Activated CD4-positive, alpha-beta T cell treated with anti-CD3 and anti-CD28 coated beads, Interleukin-2, amount 50 U/mL, for 48 hours (primary cell): ENCODE measurements at regions not wholly inside any gene's neighbourhood (a gene's known extent, or its start where the extent isn't known, plus 50 kb on each side); places are given as distances from the start of the nearest gene placed in this dataset.

Source experiments
- DNase-seq, 2 experiments: peaks; one replicate each; pipeline ENCODE4 v3.0.0-alpha.2; 2020

GRCh38 chr17:77381185-77381700, 240.5 kb downstream of the SEC14L1 start:
- no peak for DNase-seq

- DNase-seq, result no peak
These were observed 241.0 kb downstream of the SEC14L1 start for GRCh38 chr17:77381731-77382130.

DNA sequence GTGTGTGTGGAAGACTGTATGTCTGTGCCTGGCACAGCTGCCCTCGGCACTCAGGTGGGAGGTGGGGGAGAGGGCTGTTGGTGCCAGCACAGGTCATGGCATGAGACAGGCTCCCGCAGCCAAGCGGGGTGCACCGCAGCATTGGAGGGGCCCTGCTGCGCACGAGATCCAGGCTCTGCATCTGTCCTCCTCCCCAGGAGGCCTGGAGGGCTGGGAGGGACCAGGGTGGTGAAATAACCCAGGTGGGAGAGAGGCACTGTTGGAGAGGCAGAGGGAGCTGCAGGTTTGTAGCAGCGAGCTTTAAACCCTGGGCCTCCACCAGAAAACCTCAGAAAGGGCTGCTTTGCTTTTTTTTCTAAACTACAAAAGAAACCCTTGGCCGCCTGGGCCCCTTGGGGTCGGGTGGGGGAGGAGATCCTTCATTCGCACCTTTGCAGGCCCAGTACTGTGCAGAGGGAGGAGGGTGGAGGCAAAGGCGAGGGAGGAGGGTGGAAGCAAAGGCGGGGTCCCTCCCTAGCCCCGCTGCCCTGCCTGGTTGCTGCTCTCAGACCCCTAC, 241.7 kb downstream of the SEC14L1 start:
- peak in 1 of 2 experiments; percentile 54 for DNase-seq

- DNase-seq, result no peak
These were observed 242.3 kb downstream of the SEC14L1 start for GRCh38 chr17:77382966-77383612.

- DNase-seq, result no peak
These were observed 243.1 kb downstream of the SEC14L1 start for GRCh38 chr17:77383613-77384608.

DNA sequence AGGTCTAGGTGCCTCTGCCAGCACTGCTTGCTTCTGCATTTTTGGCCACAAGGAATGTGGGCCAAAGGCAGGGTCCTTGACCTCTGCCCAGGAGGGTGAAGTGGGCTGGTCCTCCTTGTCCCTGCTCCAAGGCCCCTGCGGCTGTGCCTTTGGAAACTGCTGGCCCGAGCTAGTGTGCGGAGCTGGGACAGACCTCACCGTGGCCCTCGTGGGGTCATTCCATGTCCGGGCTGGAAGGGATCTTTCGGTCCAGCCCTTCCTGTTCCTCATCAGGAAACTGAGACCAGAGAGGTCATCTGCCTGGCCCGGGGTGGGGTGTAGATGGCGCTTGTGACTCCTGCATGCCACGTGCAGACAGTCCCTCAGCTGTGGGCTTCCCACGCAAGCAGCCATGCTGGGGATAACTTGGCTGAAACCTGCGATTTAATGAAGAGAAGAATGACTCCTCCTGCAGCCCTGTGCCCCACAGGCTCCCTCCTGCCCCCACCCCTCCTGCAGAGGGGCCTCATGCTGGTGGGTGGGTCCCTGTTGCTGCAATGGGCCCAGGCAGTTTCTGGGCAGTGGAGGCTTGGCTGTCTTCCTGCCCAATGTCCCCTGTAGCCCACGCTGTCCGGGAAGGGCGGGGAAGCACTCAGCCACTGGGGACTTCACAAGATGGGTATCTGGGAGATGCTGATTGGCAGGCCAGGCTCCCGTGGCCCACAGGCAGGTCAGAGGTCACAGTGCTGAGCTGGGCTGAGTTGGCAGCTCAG, 245.2 kb downstream of the SEC14L1 start:
- DNase-seq, result peak in 1 of 2 experiments; percentile 37

DNA sequence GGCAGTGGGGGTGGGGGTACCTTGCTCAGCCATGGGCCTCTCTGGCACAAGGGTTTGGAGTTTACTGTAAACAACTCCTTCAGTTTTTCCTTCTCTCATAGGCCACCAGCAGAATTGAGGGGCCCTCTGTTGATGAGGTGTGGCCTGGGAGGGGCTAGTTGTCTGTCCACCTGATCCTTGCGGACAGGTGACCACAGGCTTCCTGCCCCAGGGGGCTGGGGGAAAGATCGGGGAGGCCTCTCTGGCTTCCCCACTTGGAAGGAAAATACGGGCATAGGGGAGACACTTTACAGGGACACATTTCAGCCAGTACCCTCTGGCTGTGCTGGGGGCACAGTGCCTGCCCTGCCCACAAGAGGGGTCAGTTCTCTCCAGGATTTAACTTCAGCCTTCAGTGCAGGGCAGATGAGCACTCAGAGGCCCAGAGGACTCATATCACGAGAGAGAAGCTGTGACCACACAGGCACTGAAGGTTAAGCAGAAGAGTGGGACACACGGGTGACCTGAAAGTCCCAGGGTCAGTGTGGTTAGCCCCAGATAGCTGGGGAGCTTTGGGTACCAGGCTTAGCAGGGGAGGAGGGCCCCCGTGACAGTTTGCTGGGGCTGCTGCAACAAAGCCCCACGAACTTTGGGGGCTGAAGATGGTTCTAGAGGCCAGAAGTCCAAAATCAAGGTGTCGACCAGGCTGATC, 245.9 kb downstream of the SEC14L1 start:
- DNase-seq, result no peak

DNA sequence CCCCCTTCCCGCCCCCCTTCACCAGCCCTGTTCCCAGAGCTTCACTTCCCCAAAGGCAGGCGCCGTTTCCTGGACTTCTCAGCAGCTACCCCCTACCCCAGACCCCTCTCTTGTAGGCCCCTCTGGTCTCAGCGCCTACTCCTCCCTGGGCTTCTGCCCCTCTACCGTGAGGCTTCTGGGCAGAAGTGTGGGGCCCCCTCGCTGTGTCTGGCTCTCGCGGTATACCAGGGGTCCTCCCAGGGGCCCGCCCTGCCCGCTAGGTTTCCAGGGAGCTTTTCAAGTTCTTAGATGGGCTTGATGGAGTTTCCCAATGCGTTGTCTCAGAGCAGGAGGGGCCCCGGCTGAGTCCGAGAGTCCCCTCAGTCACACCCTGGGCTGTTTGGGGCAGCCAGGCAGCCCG, 247.1 kb downstream of the SEC14L1 start:
- DNase-seq, result no peak

GRCh38 chr17:77388384-77389306, 247.9 kb downstream of the SEC14L1 start:
- no peak for DNase-seq

- DNase-seq, result no peak
These were observed 250.1 kb downstream of the SEC14L1 start for GRCh38 chr17:77390870-77391269.

DNA sequence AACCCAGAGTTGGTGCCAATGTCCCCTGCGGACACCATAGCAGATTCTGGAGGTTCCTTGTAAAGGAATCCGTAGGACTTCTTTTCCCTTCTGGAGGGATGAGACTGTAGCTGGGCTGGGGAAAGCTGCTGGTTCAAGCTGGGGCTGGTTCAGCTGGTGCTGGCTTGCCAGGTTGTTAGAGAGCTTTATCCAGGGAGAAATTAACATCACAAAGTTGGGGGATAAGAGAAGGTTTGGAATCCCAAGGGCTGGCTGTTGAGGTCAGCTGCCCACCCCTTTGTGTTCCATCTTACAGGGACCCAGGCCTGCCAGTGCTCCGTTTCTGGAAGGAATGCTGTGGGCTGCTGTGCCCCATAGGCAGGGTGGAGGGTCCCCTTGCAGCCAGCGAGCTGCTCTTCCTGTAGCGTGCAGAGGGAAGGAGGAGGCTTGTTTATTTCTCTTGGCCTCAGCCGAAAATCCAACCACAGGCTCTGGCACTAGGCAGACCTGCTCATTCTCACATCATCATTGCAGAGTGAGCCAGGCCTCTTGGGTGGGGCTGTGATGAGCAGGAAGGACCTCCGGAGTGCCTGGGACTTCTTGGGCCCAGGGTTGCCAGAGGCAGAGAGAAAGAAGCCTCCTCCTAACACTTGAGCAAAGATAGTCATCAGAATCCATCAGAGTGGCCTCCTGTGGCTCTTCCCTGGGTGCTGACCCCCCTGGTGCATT, 251.1 kb downstream of the SEC14L1 start:
- DNase-seq, result peak; percentile 56 to 70

- DNase-seq, result no peak
These were observed 251.9 kb downstream of the SEC14L1 start for GRCh38 chr17:77392376-77393273.

DNA sequence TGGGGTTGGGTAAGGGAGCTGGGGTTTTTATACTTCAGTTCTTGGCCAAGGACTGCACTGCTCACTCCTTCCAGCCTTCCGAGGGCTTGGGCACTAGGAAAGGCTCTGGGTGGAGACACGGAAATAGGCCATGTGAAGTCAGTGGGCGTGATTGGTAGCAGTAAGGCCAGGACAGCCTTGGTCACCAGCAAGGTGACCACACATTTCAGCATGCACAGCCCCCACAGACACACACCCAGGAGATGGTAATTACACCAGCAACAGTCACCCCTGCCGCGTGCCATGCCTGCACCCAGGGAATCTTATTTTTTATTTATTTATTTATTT, 252.5 kb downstream of the SEC14L1 start:
- DNase-seq, result no peak

DNA sequence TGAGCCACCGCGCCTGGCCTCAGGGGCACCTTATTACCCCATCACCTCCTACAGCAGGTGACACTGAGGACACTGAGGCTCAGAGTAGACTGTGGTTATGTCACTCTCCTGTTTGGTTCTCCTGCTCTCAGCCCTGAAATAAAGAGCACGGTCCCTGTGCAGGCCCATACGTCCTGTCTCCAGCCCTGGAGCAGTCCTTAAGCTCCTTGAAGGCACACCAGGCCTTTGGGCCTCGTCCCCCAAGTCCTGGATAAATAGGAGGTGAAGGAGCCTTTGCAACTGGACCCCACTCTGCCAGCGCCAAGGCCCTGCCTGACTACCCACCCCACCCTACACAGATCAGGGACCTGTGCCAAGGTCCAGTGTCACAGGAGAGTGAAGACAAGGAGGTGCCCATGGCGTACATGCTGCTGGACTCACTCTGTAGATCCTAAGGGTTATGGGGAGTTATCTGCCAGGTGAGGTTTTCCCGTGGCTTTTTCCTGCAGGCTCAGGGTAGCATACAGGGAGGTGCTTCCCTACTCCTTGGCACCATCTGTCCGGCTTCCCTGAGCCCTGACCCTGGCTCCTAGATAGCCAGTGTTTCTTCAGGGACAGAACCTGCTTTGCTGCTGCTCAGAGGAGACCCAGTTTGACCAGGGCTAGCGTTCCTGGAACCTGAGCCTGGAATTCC, 253.2 kb downstream of the SEC14L1 start:
- DNase-seq, result no peak

DNA sequence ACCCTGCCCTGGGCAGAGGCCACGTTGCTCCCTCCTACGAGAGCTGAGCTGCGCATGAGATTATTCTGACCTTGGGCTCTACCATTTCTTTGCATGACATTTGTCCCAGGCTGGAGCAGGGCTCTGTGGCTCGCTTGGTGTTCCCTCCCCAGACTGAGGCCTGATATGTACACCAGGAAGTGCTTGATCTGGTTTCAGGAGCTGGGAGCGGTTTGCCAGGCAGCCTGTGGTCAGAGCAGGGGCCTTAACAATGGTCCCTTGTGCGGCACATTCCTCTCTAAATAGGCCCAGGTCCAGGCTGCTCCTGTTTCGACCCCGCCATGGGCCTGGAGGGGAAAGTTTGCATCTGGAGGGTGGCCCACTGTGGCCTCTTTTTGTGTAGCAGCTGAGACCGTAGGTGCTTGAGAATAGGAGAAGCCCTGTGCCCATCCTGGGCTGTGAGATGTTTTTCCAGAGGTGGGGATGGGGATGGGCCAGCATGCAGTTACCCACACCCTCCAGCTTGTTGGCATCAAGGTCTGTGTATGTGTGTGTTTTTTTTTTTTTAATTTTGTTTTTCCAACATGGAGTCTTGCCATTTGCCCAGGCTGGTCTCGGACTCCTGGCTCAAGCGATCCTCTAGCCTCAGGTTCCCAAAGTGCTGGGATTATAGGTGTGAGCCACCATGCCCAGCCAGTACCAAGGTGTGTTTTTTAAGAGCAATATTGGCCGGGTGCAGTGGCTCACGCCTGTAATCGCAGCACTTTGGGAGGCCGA, 253.9 kb downstream of the SEC14L1 start:
- no peak for DNase-seq

DNA sequence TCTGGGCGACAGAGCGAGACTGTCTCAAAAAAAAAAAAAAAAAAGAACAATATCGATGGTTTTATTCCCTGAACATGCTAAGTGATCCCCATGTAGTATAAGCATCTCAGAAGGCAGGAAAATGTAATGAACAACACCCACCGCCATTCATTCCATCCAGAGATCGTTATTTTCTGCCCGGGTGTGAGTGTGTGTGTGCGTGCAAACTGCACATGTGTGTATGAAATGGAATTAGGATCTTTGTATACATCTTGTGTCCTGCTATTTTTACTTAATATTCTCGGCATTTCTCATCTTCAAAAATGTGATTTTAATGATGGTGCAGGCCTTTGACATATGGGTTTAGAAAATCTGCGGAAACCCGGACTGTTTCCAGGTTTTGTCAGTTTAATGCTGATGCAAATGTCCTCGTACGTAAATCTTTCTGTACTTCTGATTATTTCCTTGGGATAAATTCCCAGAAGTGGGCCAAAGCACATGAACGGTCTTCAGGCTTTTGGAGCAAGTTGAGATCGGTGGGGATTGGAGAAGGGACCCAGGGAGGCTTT, 254.8 kb downstream of the SEC14L1 start:
- no peak for DNase-seq

- DNase-seq, result no peak
These were observed 255.8 kb downstream of the SEC14L1 start for GRCh38 chr17:77396610-77397009.

DNA sequence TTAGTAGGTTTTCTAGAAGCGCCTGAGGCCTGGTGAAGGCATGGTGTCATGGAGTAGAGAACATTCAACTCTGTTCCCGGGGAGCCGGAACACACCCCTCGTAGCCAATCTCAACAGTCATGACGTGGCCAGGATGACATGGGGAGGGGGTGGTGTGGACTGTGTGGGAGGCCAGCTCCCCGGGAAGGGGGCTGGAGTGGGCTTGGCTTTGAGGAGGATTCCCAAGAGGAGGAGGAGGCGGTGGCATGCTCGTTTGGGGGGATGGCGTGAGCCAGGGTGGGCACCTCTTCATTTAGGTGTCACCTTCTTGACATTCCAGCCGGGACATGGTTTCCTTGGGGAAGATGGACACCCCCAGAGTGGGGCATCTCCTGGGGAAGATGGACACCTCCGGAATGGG, 257.5 kb downstream of the SEC14L1 start:
- DNase-seq, result no peak
